ENCODE measurements at regions not wholly inside any gene's neighbourhood (a gene's known extent, or its start where the extent isn't known, plus 50 kb on each side); places are given as distances from the start of the nearest gene placed in this dataset.

GRCh38 chr5:165859251-165859650 lies 2353.8 kb downstream of the MAT2B start:
- H3K9me3 Mint-ChIP-seq: peaks cover 18% of the 10 kb centered on the region
- no peaks in the 10 kb centered on the region for H3K36me3 Mint-ChIP-seq
- H3K4me1 Mint-ChIP-seq: no peaks in the 10 kb centered on the region
- no peak for DNase-seq
- no peak overlapping the region for H3K27ac Mint-ChIP-seq
- no peaks in the 10 kb centered on the region for H3K27me3 Mint-ChIP-seq
- H3K4me3 Mint-ChIP-seq: no peak overlapping the region

GRCh38 chr5:165863239-165863638 lies 2357.8 kb downstream of the MAT2B start:
- Mint-ChIP-seq H3K4me3 (no peak overlapping the region), H3K36me3 (no peaks in the 10 kb centered on the region), H3K27ac (no peak overlapping the region), H3K4me1 (no peaks in the 10 kb centered on the region), H3K27me3 (no peaks in the 10 kb centered on the region), H3K9me3 (peaks cover 11% of the 10 kb centered on the region)
- DNase-seq: no peak

- Mint-ChIP-seq H3K4me1 (no peaks in the 10 kb centered on the region), H3K27me3 (no peaks in the 10 kb centered on the region), H3K4me3 (no peak overlapping the region), H3K9me3 (peaks cover 3% of the 10 kb centered on the region), H3K36me3 (no peaks in the 10 kb centered on the region), H3K27ac (no peak overlapping the region)
- no peak for DNase-seq
These were observed 2365.9 kb downstream of the MAT2B start for GRCh38 chr5:165871291-165871690.

GRCh38 chr5:165874851-165875250 lies 2369.4 kb downstream of the MAT2B start:
- H3K27me3 Mint-ChIP-seq: no peaks in the 10 kb centered on the region
- H3K36me3 Mint-ChIP-seq: no peaks in the 10 kb centered on the region

GRCh38 chr5:165876538-165876937 lies 2371.1 kb downstream of the MAT2B start:
- Mint-ChIP-seq H3K4me3 (no peak overlapping the region), H3K27me3 (no peaks in the 10 kb centered on the region), H3K9me3 (peaks cover 15% of the 10 kb centered on the region), H3K36me3 (no peaks in the 10 kb centered on the region), H3K27ac (no peak overlapping the region), H3K4me1 (no peaks in the 10 kb centered on the region)
- no peak for DNase-seq

More at GRCh38 chr5:165874851-165875250, 2369.4 kb downstream of the MAT2B start:
- Mint-ChIP-seq H3K27ac (no peak overlapping the region), H3K4me1 (no peaks in the 10 kb centered on the region), H3K4me3 (no peak overlapping the region), H3K9me3 (peaks cover 14% of the 10 kb centered on the region)
- no peak for DNase-seq

- no peak for DNase-seq
- H3K36me3 Mint-ChIP-seq: no peaks in the 10 kb centered on the region
- no peak overlapping the region for H3K27ac Mint-ChIP-seq
- H3K4me3 Mint-ChIP-seq: no peak overlapping the region
- H3K27me3 Mint-ChIP-seq: no peaks in the 10 kb centered on the region
- no peaks in the 10 kb centered on the region for H3K4me1 Mint-ChIP-seq
- H3K9me3 Mint-ChIP-seq: peaks cover 18% of the 10 kb centered on the region
These were observed 2372.1 kb downstream of the MAT2B start for GRCh38 chr5:165877475-165877874.

- H3K36me3 Mint-ChIP-seq: no peaks in the 10 kb centered on the region
- H3K4me1 Mint-ChIP-seq: no peaks in the 10 kb centered on the region
- H3K27me3 Mint-ChIP-seq: no peaks in the 10 kb centered on the region
- peaks cover 17% of the 10 kb centered on the region for H3K9me3 Mint-ChIP-seq
- no peak overlapping the region for H3K27ac Mint-ChIP-seq
- no peak for DNase-seq
- no peak overlapping the region for H3K4me3 Mint-ChIP-seq
These were observed 2375.8 kb downstream of the MAT2B start for GRCh38 chr5:165881259-165881658.

- Mint-ChIP-seq H3K4me3 (no peak overlapping the region), H3K27me3 (no peaks in the 10 kb centered on the region), H3K9me3 (peaks cover 14% of the 10 kb centered on the region), H3K27ac (no peak overlapping the region), H3K36me3 (no peaks in the 10 kb centered on the region), H3K4me1 (no peaks in the 10 kb centered on the region)
- no peak for DNase-seq
These were observed 2376.7 kb downstream of the MAT2B start for GRCh38 chr5:165882099-165882498.

- H3K27ac Mint-ChIP-seq: no peak overlapping the region
- no peaks in the 10 kb centered on the region for H3K36me3 Mint-ChIP-seq
- H3K9me3 Mint-ChIP-seq: peaks cover 7% of the 10 kb centered on the region
- no peak for DNase-seq
- no peaks in the 10 kb centered on the region for H3K4me1 Mint-ChIP-seq
- no peaks in the 10 kb centered on the region for H3K27me3 Mint-ChIP-seq
- no peak overlapping the region for H3K4me3 Mint-ChIP-seq
These were observed 2380.4 kb downstream of the MAT2B start for GRCh38 chr5:165885623-165886350.

GRCh38 chr5:165887147-165887546 lies 2381.7 kb downstream of the MAT2B start:
- Mint-ChIP-seq H3K27me3 (no peaks in the 10 kb centered on the region), H3K9me3 (peaks cover 5% of the 10 kb centered on the region), H3K4me3 (no peak overlapping the region), H3K27ac (no peak overlapping the region), H3K36me3 (no peaks in the 10 kb centered on the region), H3K4me1 (no peaks in the 10 kb centered on the region)
- no peak for DNase-seq

GRCh38 chr5:165892383-165892782 lies 2387.0 kb downstream of the MAT2B start:
- Mint-ChIP-seq H3K9me3 (peaks cover 4% of the 10 kb centered on the region), H3K27me3 (no peaks in the 10 kb centered on the region), H3K36me3 (no peaks in the 10 kb centered on the region), H3K4me3 (no peak overlapping the region), H3K4me1 (no peaks in the 10 kb centered on the region), H3K27ac (no peak overlapping the region)
- no peak for DNase-seq

GRCh38 chr5:165894916-165895315 lies 2389.5 kb downstream of the MAT2B start:
- DNase-seq: no peak
- no peaks in the 10 kb centered on the region for H3K36me3 Mint-ChIP-seq
- no peak overlapping the region for H3K27ac Mint-ChIP-seq
- H3K4me1 Mint-ChIP-seq: no peaks in the 10 kb centered on the region
- peaks cover 5% of the 10 kb centered on the region for H3K9me3 Mint-ChIP-seq
- H3K27me3 Mint-ChIP-seq: no peaks in the 10 kb centered on the region
- no peak overlapping the region for H3K4me3 Mint-ChIP-seq

- H3K36me3 Mint-ChIP-seq: no peaks in the 10 kb centered on the region
- H3K27me3 Mint-ChIP-seq: no peaks in the 10 kb centered on the region
- H3K4me1 Mint-ChIP-seq: no peaks in the 10 kb centered on the region
- no peak overlapping the region for H3K27ac Mint-ChIP-seq
- H3K4me3 Mint-ChIP-seq: no peak overlapping the region
- peaks cover 4% of the 10 kb centered on the region for H3K9me3 Mint-ChIP-seq
- DNase-seq: no peak
These were observed 2387.6 kb upstream of the WWC1 start for GRCh38 chr5:165903835-165904234.

GRCh38 chr5:165906871-165907270 lies 2384.6 kb upstream of the WWC1 start:
- no peak for DNase-seq
- H3K9me3 Mint-ChIP-seq: peaks cover 3% of the 10 kb centered on the region
- H3K36me3 Mint-ChIP-seq: no peaks in the 10 kb centered on the region
- no peaks in the 10 kb centered on the region for H3K27me3 Mint-ChIP-seq
- H3K27ac Mint-ChIP-seq: no peak overlapping the region
- no peak overlapping the region for H3K4me3 Mint-ChIP-seq
- no peaks in the 10 kb centered on the region for H3K4me1 Mint-ChIP-seq

- no peak overlapping the region for H3K27ac Mint-ChIP-seq
- no peak for DNase-seq
- H3K9me3 Mint-ChIP-seq: peaks cover 5% of the 10 kb centered on the region
These were observed 2378.4 kb upstream of the WWC1 start for GRCh38 chr5:165913059-165913458.

GRCh38 chr5:165914456-165914855 lies 2377.0 kb upstream of the WWC1 start:
- Mint-ChIP-seq H3K9me3 (peaks cover 6% of the 10 kb centered on the region), H3K36me3 (no peaks in the 10 kb centered on the region), H3K4me3 (no peak overlapping the region), H3K4me1 (no peaks in the 10 kb centered on the region), H3K27ac (no peak overlapping the region), H3K27me3 (no peaks in the 10 kb centered on the region)
- no peak for DNase-seq

More at GRCh38 chr5:165913059-165913458, 2378.4 kb upstream of the WWC1 start:
- Mint-ChIP-seq H3K4me3 (no peak overlapping the region), H3K27me3 (no peaks in the 10 kb centered on the region), H3K4me1 (no peaks in the 10 kb centered on the region), H3K36me3 (no peaks in the 10 kb centered on the region)

Data from activated naive CD8-positive, alpha-beta T cell treated with anti-CD3 and anti-CD28 coated beads for 36 hours (primary cell).